Fibroblast of lung (primary cell): ENCODE measurements at regions not wholly inside any gene's neighbourhood (a gene's known extent, or its start where the extent isn't known, plus 50 kb on each side); places are given as distances from the start of the nearest gene placed in this dataset.

Experiments used
- DNase-seq, 2 donors: peaks; one replicate each; pipeline versions ENCODE4 v3.0.0 to v3.0.0-alpha.2; 2010; ENCODE audit warnings: low read depth in 2 of 2
- H2AFZ ChIP-seq: 2 replicates; pipeline ENCODE4 v1.5.1; 2012; ENCODE audit warnings: low read length, control low read depth, inconsistent platforms
- H3K27ac ChIP-seq: 2 replicates; pipeline ENCODE4 v1.5.1; 2011; ENCODE audit warnings: low read length, control low read depth; ENCODE audit not compliant: insufficient read depth
- H3K27me3 ChIP-seq: 2 replicates; pipeline ENCODE4 v1.5.1; 2011; ENCODE audit warnings: mild to moderate bottlenecking, low read length; ENCODE audit not compliant: control insufficient read depth, insufficient read depth
- H3K36me3 ChIP-seq: 2 replicates; pipeline ENCODE4 v1.5.1; 2011; ENCODE audit warnings: low read length; ENCODE audit not compliant: control insufficient read depth, insufficient read depth
- H3K4me1 ChIP-seq: 2 replicates; pipeline ENCODE4 v1.5.1; 2011; ENCODE audit warnings: low read length; ENCODE audit not compliant: control insufficient read depth, insufficient read depth; ENCODE audit errors: extremely low read depth
- H3K4me2 ChIP-seq: 2 replicates; pipeline ENCODE4 v1.5.1; 2011; ENCODE audit warnings: low read length, control low read depth; ENCODE audit not compliant: insufficient read depth; ENCODE audit errors: extremely low read depth
- H3K4me3 ChIP-seq, 4 experiments: fragments of 200-600 bp in 1 of 4; sonication (generic) in 1 of 4; replicated peaks in 1 of 4; 2 replicates each; pipeline ENCODE4 v1.5.1; 2011 to 2016; ENCODE audit warnings: low read length in 4 of 4, low read depth in 3 of 4, mild to moderate bottlenecking in 3 of 4, control low read depth in 2 of 4, inconsistent platforms in 1 of 4, mixed read lengths in 1 of 4; ENCODE audit not compliant: insufficient read depth in 1 of 4; ENCODE audit errors: control extremely low read depth in 1 of 4
- H3K79me2 ChIP-seq: 2 replicates; pipeline ENCODE4 v1.5.1; 2012; ENCODE audit warnings: mild to moderate bottlenecking, low read length, inconsistent platforms; ENCODE audit not compliant: control insufficient read depth, insufficient read depth
- H3K9ac ChIP-seq: 2 replicates; pipeline ENCODE4 v1.5.1; 2011; ENCODE audit warnings: mild to moderate bottlenecking, low read length, control low read depth; ENCODE audit not compliant: insufficient read depth
- H3K9me3 ChIP-seq: 2 replicates; pipeline ENCODE4 v1.5.1; 2012; ENCODE audit warnings: low read depth, low read length; ENCODE audit not compliant: control insufficient read depth, insufficient read depth
- H4K20me1 ChIP-seq: 2 replicates; pipeline ENCODE4 v1.5.1; 2011; ENCODE audit warnings: low read length; ENCODE audit not compliant: control insufficient read depth, insufficient read depth; ENCODE audit errors: extremely low read depth
- EZH2 ChIP-seq: IDR thresholded peaks from 2 replicates; pipeline ENCODE4 v1.5.1; 2012; ENCODE audit warnings: low read length, control low read depth, mild to moderate bottlenecking; ENCODE audit errors: missing control alignments
- TF ChIP-seq, protein P1 (sequence below), 2 donors: IDR thresholded peaks in 1 of 2; conservative IDR thresholded peaks in 1 of 2; 1 replicate in 1 of 2; 2 replicates in 1 of 2; pipeline ENCODE4 v1.5.1; 2011 to 2012; ENCODE audit warnings: low read length in 2 of 2, control low read depth in 1 of 2, inconsistent platforms in 1 of 2, low read depth in 1 of 2, mild to moderate bottlenecking in 1 of 2

- no peak for DNase-seq
- Histone ChIP-seq H4K20me1 (no peaks in the 10 kb centered on the region), H3K4me2 (no peak overlapping the region), H3K27me3 (no peaks in the 10 kb centered on the region), H3K4me1 (no peaks in the 10 kb centered on the region), H3K27ac (no peak overlapping the region), H3K9me3 (no peaks in the 10 kb centered on the region), H3K9ac (no peak overlapping the region), H3K36me3 (no peaks in the 10 kb centered on the region), H3K79me2 (no peaks in the 10 kb centered on the region), H2AFZ (no peak overlapping the region), H3K4me3 (no peak overlapping the region)
- TF ChIP-seq EZH2 = no peak
- TF ChIP-seq, protein P1, sequence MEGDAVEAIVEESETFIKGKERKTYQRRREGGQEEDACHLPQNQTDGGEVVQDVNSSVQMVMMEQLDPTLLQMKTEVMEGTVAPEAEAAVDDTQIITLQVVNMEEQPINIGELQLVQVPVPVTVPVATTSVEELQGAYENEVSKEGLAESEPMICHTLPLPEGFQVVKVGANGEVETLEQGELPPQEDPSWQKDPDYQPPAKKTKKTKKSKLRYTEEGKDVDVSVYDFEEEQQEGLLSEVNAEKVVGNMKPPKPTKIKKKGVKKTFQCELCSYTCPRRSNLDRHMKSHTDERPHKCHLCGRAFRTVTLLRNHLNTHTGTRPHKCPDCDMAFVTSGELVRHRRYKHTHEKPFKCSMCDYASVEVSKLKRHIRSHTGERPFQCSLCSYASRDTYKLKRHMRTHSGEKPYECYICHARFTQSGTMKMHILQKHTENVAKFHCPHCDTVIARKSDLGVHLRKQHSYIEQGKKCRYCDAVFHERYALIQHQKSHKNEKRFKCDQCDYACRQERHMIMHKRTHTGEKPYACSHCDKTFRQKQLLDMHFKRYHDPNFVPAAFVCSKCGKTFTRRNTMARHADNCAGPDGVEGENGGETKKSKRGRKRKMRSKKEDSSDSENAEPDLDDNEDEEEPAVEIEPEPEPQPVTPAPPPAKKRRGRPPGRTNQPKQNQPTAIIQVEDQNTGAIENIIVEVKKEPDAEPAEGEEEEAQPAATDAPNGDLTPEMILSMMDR (conservative IDR thresholded peaks at IDR 0.05 in 1 of 2, IDR thresholded peaks at IDR 0.05 in 1 of 2; ENCODE audit: low read depth in 1 of 2, low read length in 2 of 2) = no peak
Measured at GRCh38 chr13:53188120-53188519, 159.5 kb downstream of the OLFM4 start.

GRCh38 chr13:53189162-53189561 is 160.5 kb downstream of the OLFM4 start:
- H3K36me3 ChIP-seq = no peaks in the 10 kb centered on the region
- TF ChIP-seq EZH2 = no peak

DNA sequence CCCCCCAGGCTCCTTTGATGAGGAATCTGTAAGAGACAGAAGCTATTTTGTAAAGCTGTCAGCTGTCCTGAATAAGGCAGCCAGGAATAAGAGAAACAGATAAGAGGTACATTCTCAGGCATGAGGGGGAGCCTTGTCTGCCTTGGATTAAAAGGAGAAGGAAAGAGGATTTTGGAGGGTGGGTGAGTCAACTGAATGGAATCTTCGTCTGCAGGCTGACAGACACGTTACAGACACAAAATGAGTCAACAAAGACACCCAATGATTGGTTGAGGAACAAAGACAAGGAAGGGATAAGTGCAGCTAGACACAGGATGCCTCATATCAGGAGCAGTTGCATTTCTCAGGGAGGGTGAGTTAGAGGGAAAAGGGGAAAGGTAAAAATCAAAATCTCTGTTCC is 162.5 kb downstream of the OLFM4 start:
- Histone ChIP-seq H2AFZ (no peak overlapping the region), H3K27me3 (no peaks in the 10 kb centered on the region), H3K27ac (no peak overlapping the region), H3K4me2 (no peak overlapping the region), H3K79me2 (no peaks in the 10 kb centered on the region), H3K9me3 (no peaks in the 10 kb centered on the region), H3K4me1 (no peaks in the 10 kb centered on the region), H4K20me1 (no peaks in the 10 kb centered on the region), H3K36me3 (no peaks in the 10 kb centered on the region), H3K4me3 (no peak overlapping the region), H3K9ac (no peak overlapping the region)
- DNase-seq = peak in 1 of 2 donors; percentile 6
- TF ChIP-seq EZH2 = no peak
- TF ChIP-seq, protein P1 (conservative IDR thresholded peaks at IDR 0.05 in 1 of 2, IDR thresholded peaks at IDR 0.05 in 1 of 2; ENCODE audit: low read depth in 1 of 2, low read length in 2 of 2) = no peak

More at GRCh38 chr13:53189162-53189561, 160.5 kb downstream of the OLFM4 start:
- H3K27me3 ChIP-seq = no peaks in the 10 kb centered on the region
- H3K9ac ChIP-seq = no peak overlapping the region
- no peaks in the 10 kb centered on the region for H3K79me2 ChIP-seq
- no peak overlapping the region for H3K4me2 ChIP-seq
- H2AFZ ChIP-seq = no peak overlapping the region
- H4K20me1 ChIP-seq = no peaks in the 10 kb centered on the region
- DNase-seq = no peak
- no peak overlapping the region for H3K27ac ChIP-seq
- no peaks in the 10 kb centered on the region for H3K4me1 ChIP-seq
- no peaks in the 10 kb centered on the region for H3K9me3 ChIP-seq
- no peak overlapping the region for H3K4me3 ChIP-seq
